GM10266 (cell line): ENCODE measurements at regions not wholly inside any gene's neighbourhood (a gene's known extent, or its start where the extent isn't known, plus 50 kb on each side); places are given as distances from the start of the nearest gene placed in this dataset.

Experiments used
- DNase-seq: peaks from one replicate; pipeline ENCODE4 v3.0.0; 2012; ENCODE audit errors: extremely low spot score
- TF ChIP-seq, protein P1 (sequence below): IDR thresholded peaks from 2 replicates; pipeline ENCODE4 v1.5.1; 2012; ENCODE audit warnings: mild to moderate bottlenecking, low read depth; ENCODE audit not compliant: control insufficient read depth, insufficient read depth; ENCODE audit errors: missing control alignments

DNA sequence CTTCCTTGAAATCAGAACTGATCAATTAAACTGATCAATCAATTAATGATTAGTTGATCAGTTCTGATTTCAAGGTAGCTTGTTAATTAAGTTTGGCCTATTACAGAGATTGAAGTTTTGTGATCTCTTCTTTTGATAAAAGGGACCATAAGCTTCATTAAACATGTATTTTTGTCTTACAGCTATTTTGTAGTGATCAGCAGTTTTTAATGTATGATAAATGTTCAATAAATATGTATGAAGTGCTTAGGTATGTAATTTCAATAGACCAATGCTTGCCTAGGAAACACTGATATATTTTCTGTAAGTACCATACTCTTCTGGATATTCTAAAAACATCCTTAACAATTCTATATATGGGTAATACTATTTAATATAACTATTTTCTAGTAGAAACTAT, 569.6 kb downstream of the BRINP3 start:
- TF ChIP-seq, protein P1, sequence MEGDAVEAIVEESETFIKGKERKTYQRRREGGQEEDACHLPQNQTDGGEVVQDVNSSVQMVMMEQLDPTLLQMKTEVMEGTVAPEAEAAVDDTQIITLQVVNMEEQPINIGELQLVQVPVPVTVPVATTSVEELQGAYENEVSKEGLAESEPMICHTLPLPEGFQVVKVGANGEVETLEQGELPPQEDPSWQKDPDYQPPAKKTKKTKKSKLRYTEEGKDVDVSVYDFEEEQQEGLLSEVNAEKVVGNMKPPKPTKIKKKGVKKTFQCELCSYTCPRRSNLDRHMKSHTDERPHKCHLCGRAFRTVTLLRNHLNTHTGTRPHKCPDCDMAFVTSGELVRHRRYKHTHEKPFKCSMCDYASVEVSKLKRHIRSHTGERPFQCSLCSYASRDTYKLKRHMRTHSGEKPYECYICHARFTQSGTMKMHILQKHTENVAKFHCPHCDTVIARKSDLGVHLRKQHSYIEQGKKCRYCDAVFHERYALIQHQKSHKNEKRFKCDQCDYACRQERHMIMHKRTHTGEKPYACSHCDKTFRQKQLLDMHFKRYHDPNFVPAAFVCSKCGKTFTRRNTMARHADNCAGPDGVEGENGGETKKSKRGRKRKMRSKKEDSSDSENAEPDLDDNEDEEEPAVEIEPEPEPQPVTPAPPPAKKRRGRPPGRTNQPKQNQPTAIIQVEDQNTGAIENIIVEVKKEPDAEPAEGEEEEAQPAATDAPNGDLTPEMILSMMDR = no peak
- no peak for DNase-seq

DNA sequence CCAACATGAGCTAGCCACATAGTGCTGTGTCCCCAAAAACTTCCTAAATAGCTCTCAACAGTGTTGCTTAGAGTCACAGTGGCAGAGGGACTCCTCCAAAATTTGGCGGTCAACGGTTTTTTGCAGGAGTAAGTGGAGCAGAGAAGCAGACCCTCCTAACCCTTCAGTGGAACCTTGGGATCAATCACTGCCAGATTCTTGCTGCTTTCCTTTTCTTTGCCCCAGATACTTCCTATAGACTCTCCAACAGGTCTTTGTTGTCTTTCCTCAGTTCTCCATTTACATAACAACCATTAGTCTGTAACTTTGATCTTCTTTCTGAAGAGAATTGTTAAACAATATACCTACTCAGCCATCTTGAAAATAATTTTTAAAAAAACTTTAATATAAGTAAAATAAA, 556.1 kb downstream of the BRINP3 start:
- TF ChIP-seq, protein P1 = no peak
- DNase-seq = no peak

DNA sequence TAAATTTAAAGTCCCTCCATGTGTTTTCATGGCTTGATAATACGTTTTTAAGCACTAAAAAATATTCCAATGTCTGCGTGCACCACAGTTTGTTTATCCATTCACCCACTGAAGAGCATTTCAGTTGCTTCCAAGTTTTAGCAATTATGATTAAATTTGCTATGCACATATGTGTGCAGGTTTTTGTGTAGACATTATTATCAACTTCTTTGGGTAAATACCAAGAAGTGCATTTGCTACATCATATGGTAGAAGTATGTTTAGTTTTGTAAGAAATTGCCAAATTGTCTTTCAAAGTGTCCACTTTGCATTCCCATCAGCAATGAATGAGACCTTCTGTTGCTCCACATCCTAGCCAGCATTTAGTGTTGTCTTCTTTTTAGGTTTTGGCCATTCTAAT, 550.0 kb downstream of the BRINP3 start:
- TF ChIP-seq, protein P1 = no peak
- no peak for DNase-seq

DNA sequence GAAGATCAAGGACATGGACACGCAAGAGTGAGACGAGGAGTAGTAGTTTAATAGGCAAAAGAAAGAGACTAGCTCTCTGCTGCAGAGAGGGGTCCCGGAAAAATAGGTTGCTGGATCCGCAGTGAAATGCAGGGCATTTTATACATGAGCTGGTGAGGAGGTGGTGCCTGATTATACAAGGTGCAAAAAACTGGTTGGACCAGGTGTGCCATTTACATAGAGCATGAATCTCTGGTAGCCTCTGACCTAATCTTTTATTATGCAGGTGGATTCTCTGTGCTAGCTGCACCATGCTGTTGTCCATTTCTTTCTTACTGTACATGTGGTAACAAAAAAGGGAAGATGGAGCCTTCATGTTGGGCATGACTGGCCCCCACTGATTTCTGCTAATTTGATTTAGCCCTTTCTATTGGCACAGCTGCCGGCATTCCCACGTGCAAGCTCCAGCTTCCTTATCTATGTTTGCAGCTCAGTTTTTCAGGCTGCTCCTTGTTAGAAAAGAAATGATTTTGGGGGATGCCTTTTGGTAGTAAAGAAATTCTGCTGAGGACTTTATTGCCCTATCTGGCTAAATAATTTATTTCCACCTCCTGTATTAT, 548.1 kb downstream of the BRINP3 start:
- no peak for DNase-seq
- TF ChIP-seq, protein P1 = no peak

DNA sequence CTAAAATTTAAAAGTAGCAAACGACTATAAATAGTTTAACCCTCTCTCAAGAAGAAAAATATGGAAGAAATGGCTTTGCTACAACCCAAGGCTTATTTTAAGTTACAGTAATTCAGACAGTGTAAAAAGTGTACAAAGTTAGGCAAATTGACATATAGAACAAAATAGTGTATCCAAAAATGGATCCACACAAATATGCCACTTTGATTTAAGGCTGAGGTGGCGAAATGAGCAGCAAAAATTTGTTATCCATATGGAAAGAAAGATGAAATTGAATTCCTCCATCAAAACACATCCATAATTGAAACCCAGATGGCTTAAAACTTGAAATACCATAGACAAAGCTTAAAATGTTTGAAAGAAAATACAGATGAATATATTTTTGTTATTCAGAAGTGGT, 540.8 kb downstream of the BRINP3 start:
- TF ChIP-seq, protein P1 = no peak
- DNase-seq = no peak

DNA sequence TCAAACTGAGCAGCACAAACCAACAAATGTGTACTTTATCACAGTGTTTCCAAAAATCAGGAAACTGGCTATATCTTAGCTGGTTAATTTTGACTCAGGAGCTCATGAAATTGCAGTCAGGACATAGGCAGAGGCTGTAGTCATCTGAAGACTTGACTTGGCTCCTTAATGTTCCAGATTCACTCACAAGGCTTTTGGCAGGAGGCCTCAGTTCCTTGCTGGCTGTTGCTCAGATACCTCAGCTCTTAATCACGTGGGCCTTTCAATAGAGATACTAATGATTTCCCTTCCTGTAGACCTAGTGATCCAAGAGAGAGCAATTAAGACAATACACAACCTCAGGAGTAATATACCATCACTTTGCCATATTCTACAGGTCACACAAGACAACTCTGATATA, 537.7 kb downstream of the BRINP3 start:
- DNase-seq = no peak
- TF ChIP-seq, protein P1 = no peak

DNA sequence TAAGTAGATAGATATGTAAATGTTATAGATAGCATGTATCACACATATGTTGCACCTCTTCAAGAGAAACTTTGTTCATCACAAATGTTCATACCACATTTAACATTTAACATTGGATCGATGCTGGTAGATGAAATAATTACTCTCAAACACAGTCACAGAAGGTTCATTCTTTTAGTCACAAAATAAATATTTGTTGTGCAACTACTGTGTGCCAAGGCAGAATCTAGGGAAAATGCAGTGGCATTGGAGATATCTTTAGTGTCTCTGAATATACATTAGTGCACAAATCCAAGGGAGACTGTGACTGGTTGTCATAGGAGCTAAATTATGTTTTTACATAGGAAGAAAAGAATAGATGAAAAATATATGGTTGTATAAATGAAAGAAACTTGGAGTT, 535.7 kb downstream of the BRINP3 start:
- TF ChIP-seq, protein P1 = no peak
- no peak for DNase-seq
